HFFc6 (cell line): ENCODE measurements at regions not wholly inside any gene's neighbourhood (a gene's known extent, or its start where the extent isn't known, plus 50 kb on each side); places are given as distances from the start of the nearest gene placed in this dataset.

Experiments used
- DNase-seq: peaks from one replicate; pipeline ENCODE4 v3.0.0-alpha.2; 2018
- H3K27ac Mint-ChIP-seq: 2 replicates; pipeline ENCODE4 v1.8.0; 2020; ENCODE audit warnings: mild to moderate bottlenecking, mixed read lengths
- H3K27me3 Mint-ChIP-seq: 2 replicates; pipeline ENCODE4 v1.8.0; 2021; ENCODE audit warnings: mild to moderate bottlenecking, moderate library complexity, mixed read lengths; ENCODE audit not compliant: insufficient read depth
- H3K36me3 Mint-ChIP-seq: 2 replicates; pipeline ENCODE4 v1.8.0; 2021; ENCODE audit warnings: low read depth, mixed read lengths
- H3K4me1 Mint-ChIP-seq: 2 replicates; pipeline ENCODE4 v1.8.0; 2020; ENCODE audit warnings: low read depth, mixed read lengths
- H3K4me3 Mint-ChIP-seq: 2 replicates; pipeline ENCODE4 v1.8.0; 2020; ENCODE audit warnings: mild to moderate bottlenecking, moderate library complexity, mixed read lengths
- H3K9me3 Mint-ChIP-seq: 2 replicates; pipeline ENCODE4 v1.8.0; 2020; ENCODE audit warnings: mild to moderate bottlenecking, mixed read lengths
- TF ChIP-seq, protein P1 (sequence below): fragments of 200-600 bp; sonication (generic); IDR thresholded peaks from 2 replicates; pipeline ENCODE4 v1.5.0; 2021; ENCODE audit warnings: antibody characterized with exemption, mild to moderate bottlenecking

DNA sequence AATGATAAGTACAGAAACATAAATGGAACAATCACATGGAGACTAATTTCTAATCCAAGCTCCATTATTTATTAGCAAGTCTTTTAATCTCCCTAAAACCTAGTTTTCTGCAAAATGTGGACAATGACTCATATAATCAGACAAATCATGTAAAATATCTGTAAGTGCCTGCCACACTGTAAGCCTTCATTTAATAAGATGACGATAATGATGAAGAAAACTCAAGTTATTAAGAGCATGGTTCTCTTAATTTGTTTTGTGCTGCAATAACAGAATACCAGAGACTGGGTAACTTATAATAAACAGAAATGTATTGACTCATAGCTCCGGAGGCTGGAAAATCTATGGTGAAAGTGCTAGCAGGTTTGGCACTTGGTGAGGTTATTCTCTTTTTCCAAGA is 535.3 kb upstream of the LRFN5 start:
- Mint-ChIP-seq H3K4me3 (no peak overlapping the region), H3K27me3 (no peaks in the 10 kb centered on the region), H3K4me1 (no peaks in the 10 kb centered on the region), H3K36me3 (no peaks in the 10 kb centered on the region), H3K9me3 (peaks cover 25% of the 10 kb centered on the region), H3K27ac (no peak overlapping the region)
- TF ChIP-seq, protein P1, sequence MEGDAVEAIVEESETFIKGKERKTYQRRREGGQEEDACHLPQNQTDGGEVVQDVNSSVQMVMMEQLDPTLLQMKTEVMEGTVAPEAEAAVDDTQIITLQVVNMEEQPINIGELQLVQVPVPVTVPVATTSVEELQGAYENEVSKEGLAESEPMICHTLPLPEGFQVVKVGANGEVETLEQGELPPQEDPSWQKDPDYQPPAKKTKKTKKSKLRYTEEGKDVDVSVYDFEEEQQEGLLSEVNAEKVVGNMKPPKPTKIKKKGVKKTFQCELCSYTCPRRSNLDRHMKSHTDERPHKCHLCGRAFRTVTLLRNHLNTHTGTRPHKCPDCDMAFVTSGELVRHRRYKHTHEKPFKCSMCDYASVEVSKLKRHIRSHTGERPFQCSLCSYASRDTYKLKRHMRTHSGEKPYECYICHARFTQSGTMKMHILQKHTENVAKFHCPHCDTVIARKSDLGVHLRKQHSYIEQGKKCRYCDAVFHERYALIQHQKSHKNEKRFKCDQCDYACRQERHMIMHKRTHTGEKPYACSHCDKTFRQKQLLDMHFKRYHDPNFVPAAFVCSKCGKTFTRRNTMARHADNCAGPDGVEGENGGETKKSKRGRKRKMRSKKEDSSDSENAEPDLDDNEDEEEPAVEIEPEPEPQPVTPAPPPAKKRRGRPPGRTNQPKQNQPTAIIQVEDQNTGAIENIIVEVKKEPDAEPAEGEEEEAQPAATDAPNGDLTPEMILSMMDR, result no peak
- DNase-seq, result no peak

DNA sequence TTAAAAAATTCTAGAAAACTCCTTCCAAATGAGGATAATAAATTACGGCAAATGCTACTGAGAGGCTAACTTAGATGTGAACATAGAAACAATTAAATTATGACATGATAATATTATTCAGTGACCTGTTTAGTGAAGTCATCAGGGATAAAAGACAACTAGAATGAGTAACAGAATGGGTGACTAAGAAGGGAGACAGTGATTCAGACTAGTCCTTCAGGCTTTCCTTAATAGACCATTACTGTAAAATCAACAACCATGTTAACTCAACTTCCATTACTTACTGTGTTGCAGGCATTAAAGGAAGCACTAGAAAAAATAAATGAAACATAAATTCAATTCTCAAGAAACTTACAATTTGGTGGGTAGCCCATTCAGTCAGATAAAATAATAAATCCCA is 543.9 kb upstream of the LRFN5 start:
- Mint-ChIP-seq H3K4me1 (no peaks in the 10 kb centered on the region), H3K27ac (no peak overlapping the region), H3K4me3 (no peak overlapping the region), H3K36me3 (no peaks in the 10 kb centered on the region), H3K27me3 (no peaks in the 10 kb centered on the region), H3K9me3 (peaks cover 23% of the 10 kb centered on the region)
- TF ChIP-seq, protein P1, result no peak
- no peak for DNase-seq

GRCh38 chr14:41055589-41055988 is 551.1 kb upstream of the LRFN5 start:
- no peaks in the 10 kb centered on the region for H3K4me1 Mint-ChIP-seq
- DNase-seq, result no peak
- H3K9me3 Mint-ChIP-seq, result peaks cover 34% of the 10 kb centered on the region
- H3K4me3 Mint-ChIP-seq, result no peak overlapping the region
- H3K27me3 Mint-ChIP-seq, result no peaks in the 10 kb centered on the region
- TF ChIP-seq, protein P1, result no peak
- no peak overlapping the region for H3K27ac Mint-ChIP-seq
- no peaks in the 10 kb centered on the region for H3K36me3 Mint-ChIP-seq

DNA sequence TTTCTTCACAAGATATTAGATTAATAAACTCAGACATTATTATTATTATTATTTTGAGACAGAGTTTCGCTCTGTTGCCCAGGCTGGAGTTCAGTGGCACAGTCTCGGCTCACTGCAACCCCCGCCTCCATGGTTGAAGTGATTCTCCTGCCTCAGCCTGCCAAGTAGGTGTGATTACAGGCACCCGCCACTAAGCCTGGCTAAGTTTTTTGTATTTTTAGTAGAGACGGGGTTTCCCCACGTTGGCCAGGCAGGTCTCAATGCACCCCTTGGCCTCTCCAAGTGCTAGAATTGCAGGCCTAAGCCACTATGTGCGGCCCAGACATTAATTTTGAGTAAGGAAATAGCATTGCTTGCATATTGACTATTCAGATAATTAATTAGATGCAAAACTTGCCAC is 554.9 kb upstream of the LRFN5 start:
- Mint-ChIP-seq H3K27ac (no peak overlapping the region), H3K36me3 (no peaks in the 10 kb centered on the region), H3K4me1 (no peaks in the 10 kb centered on the region), H3K9me3 (peaks cover 35% of the 10 kb centered on the region), H3K4me3 (no peak overlapping the region), H3K27me3 (no peaks in the 10 kb centered on the region)
- DNase-seq, result no peak
- TF ChIP-seq, protein P1, result no peak

DNA sequence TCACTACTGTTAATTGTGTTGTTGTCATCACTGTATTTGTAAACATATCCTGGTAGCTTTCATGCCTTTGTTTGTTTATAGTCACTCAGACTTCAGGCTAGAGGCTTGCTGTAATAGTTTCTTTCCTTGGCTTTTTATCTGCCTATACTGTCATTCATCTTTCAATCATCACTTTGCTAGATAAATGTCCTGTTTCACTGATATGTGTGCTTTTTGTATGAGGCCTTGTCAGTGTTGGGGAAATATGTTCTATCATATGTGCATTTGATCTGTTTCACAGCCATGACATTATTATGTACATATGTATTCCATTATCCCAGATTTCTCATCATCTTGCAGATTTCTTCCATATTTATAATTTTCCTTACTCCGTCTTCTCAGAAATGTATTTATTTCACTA is 558.9 kb upstream of the LRFN5 start:
- TF ChIP-seq, protein P1, result no peak
- no peak for DNase-seq
- Mint-ChIP-seq H3K9me3 (peaks cover 33% of the 10 kb centered on the region), H3K27ac (no peak overlapping the region), H3K4me3 (no peak overlapping the region), H3K4me1 (no peaks in the 10 kb centered on the region), H3K27me3 (no peaks in the 10 kb centered on the region), H3K36me3 (no peaks in the 10 kb centered on the region)

DNA sequence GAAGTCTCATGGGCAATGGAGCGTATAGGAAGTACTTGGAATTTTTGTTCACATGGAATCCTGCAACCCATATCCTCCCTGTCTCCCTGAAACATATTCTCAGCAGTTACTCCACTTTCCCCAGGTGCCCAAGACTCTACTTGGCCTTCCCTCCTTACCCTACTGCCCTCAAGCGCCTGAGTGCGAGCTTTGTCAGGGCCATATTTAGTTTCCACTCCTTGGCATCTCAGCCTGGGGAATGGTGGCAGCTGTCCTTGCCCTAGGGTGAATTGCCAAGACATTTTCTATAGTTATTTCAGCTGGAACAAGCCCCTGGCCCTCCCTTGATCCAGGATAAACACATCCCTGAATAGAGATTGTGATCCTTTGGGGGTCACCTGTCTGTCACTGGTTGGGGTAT is 569.3 kb upstream of the LRFN5 start:
- H3K9me3 Mint-ChIP-seq, result peaks cover 27% of the 10 kb centered on the region
- no peak overlapping the region for H3K27ac Mint-ChIP-seq
- no peaks in the 10 kb centered on the region for H3K36me3 Mint-ChIP-seq
- no peak for DNase-seq
- H3K4me1 Mint-ChIP-seq, result no peaks in the 10 kb centered on the region
- TF ChIP-seq, protein P1, result no peak
- H3K4me3 Mint-ChIP-seq, result no peak overlapping the region
- H3K27me3 Mint-ChIP-seq, result no peaks in the 10 kb centered on the region
